Ovary (tissue), 7 donors: ENCODE measurements at regions not wholly inside any gene's neighbourhood (a gene's known extent, or its start where the extent isn't known, plus 50 kb on each side); places are given as distances from the start of the nearest gene placed in this dataset.

ENCODE experiments used
- DNase-seq, 5 donors: peaks; one replicate each; pipeline ENCODE4 v3.0.0-alpha.2; 2019 to 2020
- H3K27ac ChIP-seq, 2 donors: fragments of 200-600 bp; one replicate each; pipeline versions ENCODE4 v1.5.1 to v1.8.0; 2019 to 2022
- H3K27me3 ChIP-seq: fragments of 200-600 bp; one replicate; pipeline ENCODE4 v1.8.0; 2022
- H3K36me3 ChIP-seq: fragments of 200-600 bp; sonication (generic); one replicate; pipeline ENCODE4 v1.5.1; 2019
- H3K4me1 ChIP-seq: one replicate; pipeline ENCODE4 v1.8.1; 2013; ENCODE audit warnings: mild to moderate bottlenecking, moderate library complexity; ENCODE audit not compliant: insufficient read depth
- H3K4me3 ChIP-seq: fragments of 200-600 bp; sonication (generic); one replicate; pipeline ENCODE4 v1.5.1; 2017
- H3K9me3 ChIP-seq, 2 donors: fragments of 200-600 bp in 1 of 2; sonication (generic) in 1 of 2; one replicate each; pipeline versions ENCODE4 v1.5.1 to v1.8.1; 2013 to 2019; ENCODE audit warnings: mild to moderate bottlenecking in 1 of 2, moderate library complexity in 1 of 2
- EP300 ChIP-seq: sonication (generic); formaldehyde crosslinking; IDR thresholded peaks from one replicate; pipeline ENCODE4 v1.6.1; 2017; ENCODE audit warnings: antibody characterized with exemption
- POLR2A ChIP-seq: fragments of 450-650 bp; IDR thresholded peaks from one replicate; pipeline ENCODE4 v1.6.1; 2017; ENCODE audit warnings: antibody characterized with exemption, mild to moderate bottlenecking, moderate library complexity
- WGBS, 3 donors: extraction: QIAGEN DNeasy Blood & Tissue Kit in 1 of 3; methylation state at CpG; one replicate each; pipeline versions ENCODE4 v1.1.5 to v1.1.7; 2013 to 2017; 5-methylcytosine and 5-hydroxymethylcytosine counted together
- intact Hi-C, 4 donors: fragments of 100-400 bp; cut with DNase I; formaldehyde crosslinking; loops; one replicate each; pipeline versions ENCODE4 v1.11.0 to v1.15.1; 2022 to 2023
- TF ChIP-seq, protein P1 (sequence below), 3 donors: fragments of 450-650 bp in 2 of 3; fragments of 200-600 bp in 1 of 3; IDR thresholded peaks; one replicate each; pipeline versions ENCODE4 v1.5.1 to v1.8.0; 2016 to 2022; ENCODE audit warnings: antibody characterized with exemption in 3 of 3, mild to moderate bottlenecking in 1 of 3
- donor health status: DM: no; HTN: no; CAD: no; lungs with moderate emphysema.
- donor health status: DM: no; HTN: no; CAD: no.
- donor health status: Bipolar disorder and iron deficiency.
- donor health status: DM: no; HTN: no; CAD: no.
- donor health status: DM: yes; HTN: yes; CAD: no.

DNA sequence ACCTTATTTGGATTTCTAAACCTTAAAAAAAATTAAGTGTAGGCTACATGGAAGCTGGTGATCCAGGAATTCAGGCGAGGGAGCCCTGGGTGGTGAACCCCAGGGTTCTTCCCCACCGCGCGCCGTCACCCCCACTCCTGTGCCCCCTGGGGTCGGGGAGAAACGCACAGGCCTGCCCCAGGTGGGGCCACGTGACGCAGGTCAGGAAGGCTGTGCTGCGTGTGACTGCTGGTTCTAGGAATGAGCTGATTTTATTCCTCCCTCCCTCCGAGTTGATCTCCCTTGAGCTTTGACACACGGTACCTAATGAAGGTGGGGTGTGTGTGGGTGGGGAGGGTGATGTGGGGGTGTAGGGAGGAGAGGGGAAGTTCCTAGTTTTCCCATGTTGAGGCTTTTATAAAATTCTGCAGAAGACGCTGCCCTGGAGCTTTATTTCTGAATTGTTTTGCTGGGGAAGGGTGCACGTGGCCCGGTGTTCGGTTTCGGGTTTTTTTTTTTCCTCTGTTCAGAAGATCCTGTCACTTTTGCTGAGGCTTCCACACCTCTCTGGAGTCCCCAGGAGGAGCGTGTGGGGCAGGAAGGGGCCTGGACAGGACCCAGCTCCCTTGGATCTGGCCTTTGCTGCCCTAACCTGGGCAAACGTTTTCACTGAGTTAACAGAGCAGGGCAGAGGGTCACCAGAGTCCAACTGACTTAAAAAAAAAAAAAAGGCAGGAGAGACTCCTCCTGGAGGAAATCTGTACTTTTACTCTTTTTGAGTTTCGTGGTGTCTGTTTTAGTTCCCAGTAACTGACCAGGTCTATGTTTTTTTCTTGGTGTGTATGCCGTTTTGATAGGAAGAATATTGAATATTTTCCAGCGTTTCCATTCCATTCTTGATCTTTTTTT, 55.8 kb upstream of the GSE1 start:
- Histone ChIP-seq H3K4me1 (peaks cover 6% of the 10 kb centered on the region), H3K27ac (peak overlapping the region; percentile 38 to 48), H3K9me3 (no peaks in the 10 kb centered on the region), H3K4me3 (peak overlapping the region; percentile 67), H3K27me3 (no peaks in the 10 kb centered on the region), H3K36me3 (no peaks in the 10 kb centered on the region)
- intact Hi-C loops, result loop anchor here in 2 of 4 donors (5.0 to 10.0 kb wide), 3 partner anchors 47 to 133 kb away; partner anchors contain the start of gene GSE1 (in 1 of the 2)
- DNase-seq, result peak in 2 of 5 donors; percentile 54 to 67
- 3 to 5% (median 3%) methylated on average over 22 of the region's 22 CpGs for WGBS, 3 donors
- TF ChIP-seq, protein P1, sequence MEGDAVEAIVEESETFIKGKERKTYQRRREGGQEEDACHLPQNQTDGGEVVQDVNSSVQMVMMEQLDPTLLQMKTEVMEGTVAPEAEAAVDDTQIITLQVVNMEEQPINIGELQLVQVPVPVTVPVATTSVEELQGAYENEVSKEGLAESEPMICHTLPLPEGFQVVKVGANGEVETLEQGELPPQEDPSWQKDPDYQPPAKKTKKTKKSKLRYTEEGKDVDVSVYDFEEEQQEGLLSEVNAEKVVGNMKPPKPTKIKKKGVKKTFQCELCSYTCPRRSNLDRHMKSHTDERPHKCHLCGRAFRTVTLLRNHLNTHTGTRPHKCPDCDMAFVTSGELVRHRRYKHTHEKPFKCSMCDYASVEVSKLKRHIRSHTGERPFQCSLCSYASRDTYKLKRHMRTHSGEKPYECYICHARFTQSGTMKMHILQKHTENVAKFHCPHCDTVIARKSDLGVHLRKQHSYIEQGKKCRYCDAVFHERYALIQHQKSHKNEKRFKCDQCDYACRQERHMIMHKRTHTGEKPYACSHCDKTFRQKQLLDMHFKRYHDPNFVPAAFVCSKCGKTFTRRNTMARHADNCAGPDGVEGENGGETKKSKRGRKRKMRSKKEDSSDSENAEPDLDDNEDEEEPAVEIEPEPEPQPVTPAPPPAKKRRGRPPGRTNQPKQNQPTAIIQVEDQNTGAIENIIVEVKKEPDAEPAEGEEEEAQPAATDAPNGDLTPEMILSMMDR (IDR thresholded peaks at IDR 0.05), result peak in 1 of 3 donors; percentile 26
- no peak for TF ChIP-seq POLR2A

DNA sequence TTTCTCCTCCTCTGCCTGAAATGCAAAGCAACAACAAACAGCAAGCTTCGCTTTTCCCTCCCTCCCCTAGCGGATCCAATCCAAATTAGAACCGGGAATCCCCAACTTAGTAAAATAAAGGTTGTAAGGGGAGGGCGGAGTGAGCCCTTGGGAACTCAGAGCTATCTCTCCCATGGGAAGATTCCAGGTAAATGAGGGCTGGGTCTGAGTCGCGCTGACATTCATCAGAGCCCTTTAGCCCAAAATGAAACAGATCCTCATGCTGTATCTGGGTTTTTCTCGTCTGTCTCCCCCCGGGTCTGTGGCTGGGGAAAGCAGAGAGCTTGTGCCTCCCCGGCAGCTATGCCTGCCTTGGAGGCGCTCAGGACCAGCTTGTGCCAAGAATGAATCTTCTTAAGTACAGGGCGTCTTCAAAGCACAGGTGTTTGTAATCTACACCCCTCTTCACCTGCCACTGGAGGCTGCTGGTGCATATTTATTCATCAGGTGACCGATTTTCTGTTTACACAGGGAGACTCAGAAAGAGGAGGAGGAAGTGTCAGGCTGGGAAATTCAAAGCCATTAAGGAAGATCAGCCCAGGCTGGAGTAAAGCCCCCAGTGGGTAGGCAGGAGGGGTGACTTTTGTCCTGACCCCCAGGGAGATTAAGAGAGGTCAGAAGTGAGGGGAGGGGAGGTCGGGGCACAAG, 55.0 kb upstream of the GSE1 start:
- Histone ChIP-seq H3K36me3 (no peaks in the 10 kb centered on the region), H3K4me3 (peak overlapping the region; percentile 67), H3K4me1 (peaks cover 6% of the 10 kb centered on the region), H3K27me3 (no peaks in the 10 kb centered on the region), H3K27ac (no peak overlapping the region), H3K9me3 (no peaks in the 10 kb centered on the region)
- TF ChIP-seq, protein P1 (IDR thresholded peaks at IDR 0.05), result no peak
- TF ChIP-seq EP300 (no peak), POLR2A (no peak)
- 12 to 14% (median 12%) methylated on average over 13 of the region's 13 CpGs for WGBS, 3 donors
- DNase-seq, result no peak
- intact Hi-C loops, result loop anchor here in 2 of 4 donors (5.0 to 10.0 kb wide), 3 partner anchors 47 to 133 kb away; partner anchors contain the start of gene GSE1 (in 1 of the 2)

DNA sequence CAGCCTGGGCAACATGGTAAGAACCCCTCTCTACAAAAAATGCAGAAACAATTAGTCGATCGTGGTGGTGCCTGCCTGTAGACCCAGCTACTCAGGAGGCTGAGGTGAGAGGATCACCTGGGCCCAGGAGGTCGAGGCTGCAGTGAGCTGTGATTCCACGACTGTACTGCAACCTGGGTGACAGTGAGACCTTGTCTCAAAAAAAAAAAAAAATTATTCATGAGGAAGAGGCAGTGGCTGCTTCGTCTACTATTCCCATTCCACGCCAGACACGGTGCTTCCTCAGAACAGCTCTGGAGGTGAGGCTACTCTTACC, 52.2 kb upstream of the GSE1 start:
- Histone ChIP-seq H3K9me3 (no peaks in the 10 kb centered on the region), H3K4me1 (peaks cover 12% of the 10 kb centered on the region), H3K27ac (no peak overlapping the region), H3K4me3 (no peak overlapping the region), H3K27me3 (no peaks in the 10 kb centered on the region), H3K36me3 (no peaks in the 10 kb centered on the region)
- no peak for TF ChIP-seq POLR2A
- no peak for TF ChIP-seq EP300
- TF ChIP-seq, protein P1 (IDR thresholded peaks at IDR 0.05), result no peak
- intact Hi-C loops, result no loop called here
- DNase-seq, result no peak
- WGBS, 3 donors, result 87 to 91% (median 88%) methylated on average over 7 of the region's 7 CpGs

DNA sequence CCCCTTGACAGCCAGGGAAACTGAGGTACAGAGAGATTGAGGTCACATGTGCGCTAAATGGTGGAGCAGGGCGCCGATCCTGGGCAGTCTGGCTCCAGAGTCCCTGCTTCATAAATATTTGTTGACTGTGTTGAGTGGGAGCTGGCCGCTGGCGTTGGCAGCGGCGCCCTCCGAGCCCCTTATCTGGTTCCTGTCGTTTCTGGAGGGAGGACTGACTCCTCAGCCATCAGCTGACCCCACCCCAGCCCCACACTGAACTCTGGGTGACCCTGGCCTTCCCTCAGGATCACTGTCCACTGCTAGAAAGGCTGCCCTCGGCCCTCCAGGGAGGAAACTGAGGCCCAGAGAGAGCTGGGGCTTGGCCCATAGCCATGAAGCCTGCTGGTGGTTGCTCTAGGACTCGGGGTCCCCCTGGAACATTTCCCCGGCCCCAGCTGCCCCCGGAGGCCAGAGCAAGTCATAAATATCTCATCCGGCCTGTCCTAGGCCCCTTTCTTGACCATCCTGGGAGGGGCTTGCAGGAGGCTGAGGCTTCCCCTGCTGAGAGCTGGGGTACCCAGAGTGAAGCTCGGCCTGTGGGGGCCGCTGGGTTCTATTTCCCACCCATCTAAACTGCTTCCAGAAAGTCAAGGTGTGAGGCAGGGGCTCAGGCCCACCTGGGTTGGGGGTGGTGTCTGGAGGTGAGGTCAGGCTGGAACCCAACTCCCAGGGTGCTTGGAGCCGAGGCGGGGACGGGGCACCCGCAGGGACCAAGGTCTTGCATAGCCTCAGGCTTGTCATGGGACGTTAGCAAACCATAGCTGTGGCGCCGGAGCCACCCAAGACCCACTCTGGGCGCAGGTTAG, 51.7 kb upstream of the GSE1 start:
- intact Hi-C loops, result no loop called here
- TF ChIP-seq POLR2A, result no peak
- no peak overlapping the region for H3K27ac ChIP-seq
- no peaks in the 10 kb centered on the region for H3K36me3 ChIP-seq
- H3K9me3 ChIP-seq, result no peaks in the 10 kb centered on the region
- DNase-seq, result no peak
- peaks cover 12% of the 10 kb centered on the region for H3K4me1 ChIP-seq
- H3K27me3 ChIP-seq, result no peaks in the 10 kb centered on the region
- no peak overlapping the region for H3K4me3 ChIP-seq
- 78 to 80% (median 78%) methylated on average over 24 of the region's 24 CpGs for WGBS, 3 donors
